Smooth muscle cell (in vitro differentiated cells): ENCODE measurements at regions not wholly inside any gene's neighbourhood (a gene's known extent, or its start where the extent isn't known, plus 50 kb on each side); places are given as distances from the start of the nearest gene placed in this dataset.
A peak's percentile ranks its signal among the peaks of the same experiment; 100 is the strongest.

Experiments
- DNase-seq: peaks from one replicate; lab custom pipeline; 2025; ENCODE audit not compliant: unreplicated experiment; lab: John Stamatoyannopoulos, UW
- H2AFZ ChIP-seq: fragments of 200-600 bp; sonication (generic); 2 replicates; pipeline ENCODE4 v1.6.0; 2016; ENCODE audit warnings: antibody characterized with exemption, low read depth, mild to moderate bottlenecking
- H3F3A ChIP-seq: fragments of 200-600 bp; sonication (generic); 2 replicates; pipeline ENCODE4 v1.6.0; 2017; ENCODE audit warnings: antibody characterized with exemption, low read depth
- H3K27ac ChIP-seq: fragments of 200-600 bp; sonication (generic); 2 replicates; pipeline ENCODE4 v1.5.1; 2016; ENCODE audit warnings: low read depth, mild to moderate bottlenecking
- H3K27me3 ChIP-seq: fragments of 200-600 bp; sonication (generic); 2 replicates; pipeline ENCODE4 v1.6.1; 2016; ENCODE audit warnings: low read depth, mild to moderate bottlenecking
- H3K36me3 ChIP-seq: fragments of 200-600 bp; sonication (generic); 2 replicates; pipeline ENCODE4 v1.5.1; 2016; ENCODE audit warnings: low read depth
- H3K4me1 ChIP-seq: fragments of 200-600 bp; sonication (generic); 2 replicates; pipeline ENCODE4 v1.5.1; 2016; ENCODE audit warnings: low read depth
- H3K4me2 ChIP-seq: fragments of 200-600 bp; sonication (generic); 2 replicates; pipeline ENCODE4 v1.6.0; 2016; ENCODE audit warnings: mild to moderate bottlenecking
- H3K4me3 ChIP-seq: fragments of 200-600 bp; sonication (generic); 2 replicates; pipeline ENCODE4 v1.5.1; 2016; ENCODE audit warnings: mild to moderate bottlenecking
- H3K79me2 ChIP-seq: fragments of 200-600 bp; sonication (generic); 2 replicates; pipeline ENCODE4 v1.6.0; 2016; ENCODE audit warnings: low read depth, mild to moderate bottlenecking
- H3K9ac ChIP-seq: fragments of 200-600 bp; sonication (generic); 2 replicates; pipeline ENCODE4 v1.6.0; 2016; ENCODE audit warnings: low read depth
- H3K9me3 ChIP-seq: fragments of 200-600 bp; sonication (generic); replicated peaks from 2 replicates; pipeline ENCODE4 v1.5.1; 2016; ENCODE audit warnings: low read depth
- H4K20me1 ChIP-seq: fragments of 200-600 bp; sonication (generic); 2 replicates; pipeline ENCODE4 v1.6.0; 2016; ENCODE audit warnings: low read depth
- CTCF ChIP-seq: fragments of 200-600 bp; sonication (generic); IDR thresholded peaks from 2 replicates; pipeline ENCODE4 v1.5.1; 2017; ENCODE audit warnings: borderline replicate concordance, mild to moderate bottlenecking, antibody characterized with exemption; ENCODE audit not compliant: insufficient read depth, poor library complexity, severe bottlenecking
- WGBS: methylation state at CpG from one replicate; pipeline ENCODE4 v1.1.7; 2016; ENCODE audit warnings: low lambda C conversion rate; 5-methylcytosine and 5-hydroxymethylcytosine counted together

GRCh38 chr15:69869881-69870505 lies 227.7 kb downstream of the TLE3 start:
- Histone ChIP-seq H4K20me1 (no peaks in the 10 kb centered on the region), H3K27ac (peak overlapping the region; percentile 35), H3K4me1 (no peaks in the 10 kb centered on the region), H2AFZ (no peak overlapping the region), H3K79me2 (no peaks in the 10 kb centered on the region), H3F3A (no peaks in the 10 kb centered on the region), H3K9ac (no peak overlapping the region), H3K4me2 (peak overlapping the region; percentile 36), H3K36me3 (no peaks in the 10 kb centered on the region), H3K27me3 (no peaks in the 10 kb centered on the region), H3K4me3 (no peak overlapping the region), H3K9me3 (peaks cover 4% of the 10 kb centered on the region)
- WGBS = 81% methylated on average over 9 of the region's 9 CpGs
- no peak for DNase-seq
- no peak for TF ChIP-seq CTCF

- no peak overlapping the region for H3K4me3 ChIP-seq
- 91% methylated on average over 7 of the region's 7 CpGs for whole genome bisulfite sequencing
- no peaks in the 10 kb centered on the region for H3K27me3 ChIP-seq
- no peak overlapping the region for H3K4me2 ChIP-seq
- peaks cover 4% of the 10 kb centered on the region for H3K9me3 ChIP-seq
- H3K9ac ChIP-seq = no peak overlapping the region
- no peaks in the 10 kb centered on the region for H3K79me2 ChIP-seq
- DNase-seq = no peak
- no peaks in the 10 kb centered on the region for H3K4me1 ChIP-seq
- TF ChIP-seq CTCF = no peak
- H4K20me1 ChIP-seq = no peaks in the 10 kb centered on the region
- no peak overlapping the region for H3K27ac ChIP-seq
- H2AFZ ChIP-seq = no peak overlapping the region
- H3K36me3 ChIP-seq = no peaks in the 10 kb centered on the region
- no peaks in the 10 kb centered on the region for H3F3A ChIP-seq
Measured at GRCh38 chr15:69871511-69872134, 226.1 kb downstream of the TLE3 start.

- no peaks in the 10 kb centered on the region for H3F3A ChIP-seq
- peaks cover 4% of the 10 kb centered on the region for H3K9me3 ChIP-seq
- no peak overlapping the region for H2AFZ ChIP-seq
- no peaks in the 10 kb centered on the region for H4K20me1 ChIP-seq
- H3K4me3 ChIP-seq = no peak overlapping the region
- H3K79me2 ChIP-seq = no peaks in the 10 kb centered on the region
- DNase-seq = no peak
- WGBS = 90% methylated on average over 1 of the region's 1 CpG
- no peaks in the 10 kb centered on the region for H3K4me1 ChIP-seq
- no peak for TF ChIP-seq CTCF
- H3K36me3 ChIP-seq = no peaks in the 10 kb centered on the region
- H3K4me2 ChIP-seq = no peak overlapping the region
- H3K27ac ChIP-seq = no peak overlapping the region
- H3K27me3 ChIP-seq = no peaks in the 10 kb centered on the region
- H3K9ac ChIP-seq = no peak overlapping the region
Measured at GRCh38 chr15:69873807-69874206, 223.9 kb downstream of the TLE3 start.

- TF ChIP-seq CTCF = no peak
- DNase-seq = no peak
- Histone ChIP-seq H3K9me3 (peaks cover 4% of the 10 kb centered on the region), H3K27ac (no peak overlapping the region), H3K4me3 (no peak overlapping the region), H3K79me2 (no peaks in the 10 kb centered on the region), H3K9ac (no peak overlapping the region), H4K20me1 (no peaks in the 10 kb centered on the region), H2AFZ (no peak overlapping the region), H3K4me2 (no peak overlapping the region), H3F3A (no peaks in the 10 kb centered on the region), H3K4me1 (no peaks in the 10 kb centered on the region), H3K36me3 (no peaks in the 10 kb centered on the region), H3K27me3 (no peaks in the 10 kb centered on the region)
Measured at GRCh38 chr15:69874321-69874720, 223.4 kb downstream of the TLE3 start.
